ENCODE measurements at regions not wholly inside any gene's neighbourhood (a gene's known extent, or its start where the extent isn't known, plus 50 kb on each side); places are given as distances from the start of the nearest gene placed in this dataset.
A peak's percentile ranks its signal among the peaks of the same experiment; 100 is the strongest.

DNA sequence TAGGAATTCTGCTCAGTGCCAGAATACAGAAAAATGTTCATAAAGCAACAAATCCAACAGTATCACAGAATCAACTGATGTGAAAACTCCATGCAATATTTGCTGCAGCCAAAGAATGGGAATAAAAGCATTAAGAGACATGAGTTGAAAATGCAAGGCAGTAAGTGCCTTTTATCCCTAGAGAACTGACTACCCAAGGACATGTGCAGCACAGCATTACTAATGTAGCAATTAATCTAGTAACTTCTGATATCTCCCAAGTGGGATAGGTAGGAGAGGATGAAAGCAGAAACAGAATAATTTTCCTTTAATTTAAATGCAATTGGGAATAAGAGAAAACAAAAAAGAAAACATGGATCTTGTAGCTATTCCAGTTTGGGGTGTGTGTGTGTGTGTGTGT, 497.5 kb upstream of the CBLB start:
- no peak for DNase-seq

DNA sequence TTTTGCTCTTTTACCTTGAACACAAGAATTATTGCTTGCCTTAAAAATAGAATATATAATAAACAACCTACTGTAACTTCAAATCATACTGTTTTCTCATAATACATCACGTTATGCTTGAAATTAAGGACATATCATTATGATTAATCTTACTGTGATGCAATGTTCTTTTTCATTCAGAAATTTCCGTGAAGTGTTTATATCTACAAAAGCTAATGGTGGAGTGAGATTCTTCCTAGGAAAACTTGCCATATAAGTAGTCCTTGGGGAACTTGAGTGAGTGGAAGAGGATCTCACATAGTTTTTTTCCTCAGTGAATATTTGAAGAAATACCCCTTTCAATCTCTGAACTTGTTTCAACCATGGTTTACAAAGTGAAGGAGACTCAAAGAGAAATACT, 498.7 kb upstream of the CBLB start:
- DNase-seq, result no peak

DNA sequence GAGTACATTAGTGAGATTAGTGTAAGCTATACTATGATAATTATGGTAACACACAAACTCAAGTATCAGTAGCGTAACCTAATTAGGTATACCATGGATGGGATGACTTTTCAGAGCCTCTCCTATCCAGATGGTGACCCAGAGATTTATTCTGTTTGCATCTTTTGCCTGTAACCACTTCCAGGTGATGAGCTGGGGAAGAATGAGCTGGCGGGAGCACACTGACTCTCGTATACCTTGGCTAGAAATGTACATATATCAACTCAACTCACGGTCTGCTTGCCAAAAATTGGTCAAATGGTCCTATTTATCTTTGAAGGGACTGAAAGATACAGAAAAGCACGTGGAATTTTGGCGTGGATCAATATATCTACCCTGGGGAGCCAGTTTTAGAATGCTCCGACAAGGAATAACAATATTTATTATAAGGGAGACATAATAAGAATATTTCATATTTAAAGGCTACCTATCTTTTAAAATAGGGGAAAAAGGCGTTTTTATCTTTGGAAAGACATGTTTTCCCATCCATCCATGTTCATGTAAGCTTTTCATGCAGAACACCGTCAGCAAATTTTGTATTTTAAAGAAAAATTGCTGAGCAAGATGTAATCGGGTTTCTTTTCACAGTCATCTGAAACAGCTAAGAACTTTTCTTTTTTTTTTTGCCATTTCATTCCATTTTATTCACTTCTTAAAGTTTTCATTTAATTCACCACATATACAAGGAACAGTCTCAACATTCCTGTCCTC, 502.6 kb upstream of the CBLB start:
- no peak for DNase-seq

DNA sequence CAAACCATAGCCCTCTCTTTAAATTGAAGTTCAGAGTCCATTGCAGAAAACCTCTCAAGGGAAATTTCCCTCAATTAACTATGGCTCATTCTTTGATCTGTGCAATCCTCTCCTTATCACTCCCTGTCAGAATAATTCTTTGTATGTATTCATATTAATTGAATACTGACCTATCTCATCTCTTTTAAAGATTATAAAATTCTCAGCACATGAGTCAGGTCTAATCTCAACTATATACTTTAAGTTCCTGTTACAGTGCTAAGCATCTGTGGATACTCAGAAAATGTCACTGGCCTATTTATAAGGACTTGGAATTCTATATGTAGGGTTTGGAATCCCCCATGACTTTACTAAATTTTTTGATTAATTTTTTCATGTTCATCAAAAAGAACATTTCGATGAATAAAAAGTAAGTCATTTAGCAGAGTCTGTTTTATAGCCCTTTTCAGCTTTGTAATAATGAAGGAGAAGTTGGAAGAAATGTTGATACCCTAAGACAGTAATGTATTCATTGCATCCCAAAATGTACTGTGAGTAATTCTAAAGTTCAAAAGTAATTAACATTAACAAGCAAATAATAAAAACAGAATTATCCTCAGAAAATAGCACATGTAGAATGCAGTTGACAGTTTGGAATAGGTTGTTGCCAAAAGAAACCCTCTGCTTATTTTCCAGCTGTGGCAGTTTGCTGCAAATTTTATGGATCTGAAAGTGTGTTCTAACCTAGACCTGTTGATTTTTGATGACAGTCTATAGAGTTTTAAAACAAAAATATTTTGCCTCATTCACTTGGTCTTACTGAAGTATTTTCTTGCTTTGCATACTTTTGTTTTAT, 503.4 kb upstream of the CBLB start:
- DNase-seq, result no peak

DNA sequence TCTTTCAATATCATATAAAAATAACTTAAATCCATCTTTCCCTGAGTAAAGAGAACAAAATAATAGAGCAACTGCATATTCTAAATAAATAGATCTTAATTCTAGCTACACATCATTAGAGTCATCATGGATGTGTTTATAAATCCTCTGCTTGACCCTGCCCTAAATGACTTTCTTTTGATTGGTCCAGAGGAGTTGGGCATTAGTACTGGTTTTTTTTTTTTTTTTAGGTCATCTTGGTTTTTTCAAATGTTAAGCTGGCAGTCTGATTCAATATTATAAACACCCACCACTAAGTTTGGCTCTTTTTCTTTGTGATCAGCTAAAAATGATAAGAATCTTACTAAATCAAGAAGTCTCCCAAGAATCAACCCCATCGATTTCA, 504.0 kb upstream of the CBLB start:
- DNase-seq, result no peak

DNA sequence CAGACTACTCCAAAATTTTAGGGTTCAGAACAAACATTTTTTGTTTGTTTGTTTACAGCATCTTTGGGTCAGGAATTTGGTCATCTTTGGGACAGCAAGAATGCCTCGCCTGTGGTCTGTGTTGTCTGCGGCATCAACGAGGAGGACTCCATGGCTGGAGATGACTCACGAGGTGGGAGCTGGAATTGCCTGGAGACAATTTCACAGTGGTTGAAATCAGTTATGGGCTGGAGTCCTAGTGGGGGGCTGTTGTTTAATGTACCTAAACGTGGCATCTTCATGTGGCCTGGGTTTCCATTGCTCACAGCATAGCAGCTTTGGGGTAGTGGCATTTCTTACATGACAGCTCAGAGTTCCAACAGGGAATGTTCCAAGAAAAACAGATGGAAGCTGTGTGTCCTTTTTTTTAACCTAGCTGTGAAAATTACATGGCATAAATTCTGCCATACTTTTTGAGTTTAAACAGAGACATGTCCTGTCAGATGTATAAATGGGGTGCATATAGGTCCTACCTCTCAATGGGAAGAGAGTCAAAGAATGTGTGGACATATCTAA, 507.3 kb upstream of the CBLB start:
- DNase-seq, result no peak

DNA sequence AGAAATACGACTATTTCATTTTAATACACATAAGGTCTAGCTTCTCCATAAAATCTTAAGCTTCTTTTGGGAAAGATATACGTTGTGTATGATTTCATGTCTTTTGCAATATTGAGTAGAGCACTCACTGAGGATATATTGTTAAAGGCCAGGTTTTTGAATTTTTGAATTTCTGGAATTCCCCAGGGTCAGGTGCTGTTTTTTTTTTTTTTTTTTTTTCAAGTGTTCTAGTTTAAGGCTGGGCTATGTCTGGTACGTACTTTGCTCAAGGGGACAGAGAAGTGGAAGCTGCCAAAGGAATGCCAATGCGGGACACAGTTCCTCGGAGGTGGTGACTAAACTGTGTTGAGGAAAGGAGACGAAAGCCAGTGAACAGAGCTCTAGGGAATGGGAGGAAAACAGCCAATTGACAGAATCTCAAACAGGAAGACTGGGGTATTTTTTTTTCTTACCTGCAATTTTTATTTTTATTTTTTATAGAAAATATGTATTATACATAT, 510.5 kb upstream of the CBLB start:
- no peak for DNase-seq

DNA sequence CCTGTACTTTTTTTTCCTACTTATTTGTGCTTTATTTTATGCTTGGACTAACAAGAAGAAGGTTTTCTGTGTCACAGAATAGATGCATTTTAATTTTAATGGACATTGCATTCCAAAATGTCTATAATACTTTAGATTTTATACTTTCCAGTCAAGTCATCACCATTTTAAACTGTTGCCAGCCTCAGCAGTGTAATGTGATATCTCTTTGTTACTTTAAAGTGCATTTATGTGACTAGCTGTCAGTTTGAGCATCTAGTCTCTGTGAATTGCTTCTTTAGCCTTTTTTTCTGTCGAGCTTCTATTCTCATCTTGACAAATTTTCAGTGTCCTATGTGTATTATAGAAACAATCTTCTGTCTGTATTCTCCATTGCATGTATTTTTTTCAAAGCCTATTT, 511.4 kb upstream of the CBLB start:
- no peak for DNase-seq

DNA sequence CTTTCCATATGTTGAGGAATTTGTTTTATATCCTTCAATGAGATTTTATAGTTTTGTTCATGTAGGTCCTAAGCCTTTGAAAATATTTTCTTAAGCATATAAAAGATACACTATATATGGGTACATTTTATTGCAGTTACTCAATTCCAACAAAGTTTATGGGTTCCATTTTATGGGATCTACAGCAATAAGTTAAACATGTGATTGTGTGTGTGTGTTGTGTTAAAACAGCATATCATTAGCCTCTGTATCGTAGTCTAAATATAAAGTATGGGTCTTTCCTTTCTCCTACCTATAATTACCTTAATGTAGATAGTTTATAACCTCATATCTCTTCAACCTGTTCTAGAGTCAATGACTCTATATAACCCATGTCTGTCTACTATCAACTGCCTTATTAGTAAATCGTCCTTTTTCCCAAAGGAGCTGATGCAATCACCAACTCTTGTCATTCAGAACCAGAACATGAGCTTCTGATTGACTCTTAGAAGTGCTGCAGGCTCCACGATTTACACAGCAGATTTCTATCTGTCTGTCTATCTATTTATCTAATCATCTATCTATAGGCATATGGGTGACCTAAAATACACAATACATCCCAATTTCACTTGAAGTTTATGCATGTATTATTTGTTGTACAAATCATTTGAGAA, 512.6 kb upstream of the CBLB start:
- no peak for DNase-seq

DNA sequence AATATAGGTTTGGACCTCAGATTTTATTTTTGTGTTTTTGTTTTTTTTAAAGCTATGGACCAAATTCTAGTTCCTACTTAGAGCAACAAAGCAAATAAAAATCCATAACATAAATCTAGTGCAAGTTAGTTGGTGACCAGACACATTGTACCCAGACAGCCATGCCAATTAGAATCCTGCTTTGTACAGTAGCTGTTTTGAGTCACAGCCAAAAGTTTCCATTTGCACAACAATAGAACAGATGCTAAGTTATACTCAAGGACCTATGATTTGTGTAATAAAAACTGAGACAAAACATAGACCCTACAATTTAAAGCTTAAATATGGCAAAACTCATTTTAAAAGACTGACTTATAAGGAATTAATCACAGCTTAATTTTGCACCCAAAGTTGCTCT, 513.1 kb upstream of the CBLB start:
- peak; percentile 5 for DNase-seq

DNA sequence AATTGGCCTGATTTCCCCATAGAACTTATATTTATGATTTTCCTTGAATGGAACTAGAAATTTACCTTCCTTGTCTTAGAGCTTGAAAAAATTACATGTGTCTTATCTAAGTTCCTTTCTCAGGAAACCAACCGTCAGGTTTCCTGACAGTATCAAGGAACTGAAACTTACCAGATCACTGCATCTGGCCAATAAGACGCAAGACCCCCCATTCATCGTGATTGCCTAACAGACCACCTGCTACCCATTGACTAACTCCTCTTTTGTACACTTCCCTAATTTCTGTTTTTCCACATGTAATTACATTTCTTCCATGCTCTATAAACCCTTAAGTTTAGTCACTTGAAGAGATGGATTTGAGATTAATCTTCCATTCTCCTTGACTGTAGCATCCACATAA, 517.2 kb upstream of the CBLB start:
- DNase-seq, result no peak

DNA sequence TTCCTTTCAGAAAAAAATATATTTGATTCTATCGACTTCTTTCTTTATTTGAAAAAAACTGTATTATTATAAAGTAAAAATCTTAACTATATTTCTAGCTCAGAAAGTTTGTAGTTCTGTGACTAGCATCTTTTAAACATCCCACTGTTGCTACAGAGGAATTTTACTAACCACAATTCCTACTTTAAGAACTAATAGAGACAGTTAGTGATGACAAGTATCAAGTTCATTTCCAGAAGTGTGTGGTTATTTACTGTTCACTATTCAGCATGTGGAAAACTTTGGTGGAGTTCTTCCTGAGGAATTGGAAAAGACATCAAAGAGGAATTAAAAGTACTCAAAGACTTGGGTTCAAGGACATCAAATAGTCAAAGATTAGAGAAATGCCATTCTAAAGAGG, 524.1 kb upstream of the CBLB start:
- DNase-seq, result no peak

DNA sequence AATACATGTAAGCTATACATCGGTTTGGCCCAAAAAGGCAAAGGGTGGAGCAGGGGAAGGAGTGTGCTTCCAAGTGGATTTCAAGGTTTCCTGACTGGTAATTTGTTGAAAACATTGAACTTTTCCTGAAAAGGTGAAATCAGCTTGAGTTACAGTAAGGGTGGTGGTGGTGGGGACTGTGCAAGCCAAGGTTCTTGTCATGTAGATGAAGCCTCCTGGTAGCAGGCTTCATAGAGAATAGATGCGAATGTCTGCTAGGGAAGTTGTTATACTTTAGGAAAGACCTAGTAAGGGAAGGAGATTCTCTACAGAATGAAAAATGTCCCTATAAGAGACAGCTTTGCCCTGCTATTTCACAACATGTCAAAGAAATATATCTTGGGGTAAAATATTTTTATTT, 528.2 kb upstream of the CBLB start:
- DNase-seq, result no peak

DNA sequence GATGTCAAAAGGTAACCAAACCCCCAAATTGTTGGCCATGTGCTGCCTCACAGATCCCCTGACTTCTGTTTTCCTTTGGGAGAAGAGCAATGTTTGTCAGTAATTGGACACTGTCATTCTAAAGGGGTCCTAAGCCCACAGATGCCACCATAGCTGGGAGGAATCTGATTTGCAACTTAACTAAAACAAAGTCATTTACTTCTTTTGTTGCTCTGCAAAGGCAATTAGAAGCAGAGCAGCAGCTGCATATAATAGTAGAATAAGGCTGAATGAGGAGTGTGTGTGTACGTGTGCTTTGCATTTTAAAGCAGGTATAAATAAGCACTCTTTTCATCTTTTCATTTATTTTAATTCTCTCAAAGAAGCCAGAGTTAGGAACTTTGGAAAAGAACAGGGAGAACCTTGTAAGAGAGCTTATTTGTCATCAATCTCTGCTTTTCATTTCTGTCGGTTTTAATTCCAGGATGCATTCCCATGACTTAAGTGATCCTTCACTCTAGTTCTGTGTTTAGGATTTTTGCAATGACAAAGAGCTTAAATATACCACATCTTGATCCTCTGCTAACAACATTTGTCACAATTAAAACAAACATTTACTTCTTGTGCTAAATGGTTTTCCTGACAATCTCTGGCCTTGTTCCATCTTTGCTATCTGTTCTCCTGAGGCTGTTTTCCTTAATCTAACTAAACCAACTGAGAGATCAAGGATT, 530.2 kb upstream of the CBLB start:
- DNase-seq, result no peak

DNA sequence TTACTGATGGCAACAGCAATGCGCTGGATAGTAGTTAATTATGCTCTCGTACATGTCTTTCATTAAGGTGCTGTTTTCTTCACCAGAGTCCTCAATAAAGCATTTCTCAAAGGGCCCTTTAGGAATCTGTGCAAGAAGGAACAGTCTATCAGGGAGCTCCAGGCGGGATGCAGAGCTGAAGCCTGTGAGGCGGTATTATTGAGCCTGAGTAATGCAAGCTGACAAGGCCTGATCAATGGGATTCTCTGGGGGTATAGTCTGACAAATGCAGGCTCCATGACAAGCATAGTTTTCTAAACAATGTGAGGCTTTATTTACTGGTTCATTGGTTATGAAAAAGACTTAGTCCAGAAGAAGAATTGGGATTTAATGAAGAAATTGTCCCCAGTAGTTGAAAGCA, 530.9 kb upstream of the CBLB start:
- DNase-seq, result no peak

DNA sequence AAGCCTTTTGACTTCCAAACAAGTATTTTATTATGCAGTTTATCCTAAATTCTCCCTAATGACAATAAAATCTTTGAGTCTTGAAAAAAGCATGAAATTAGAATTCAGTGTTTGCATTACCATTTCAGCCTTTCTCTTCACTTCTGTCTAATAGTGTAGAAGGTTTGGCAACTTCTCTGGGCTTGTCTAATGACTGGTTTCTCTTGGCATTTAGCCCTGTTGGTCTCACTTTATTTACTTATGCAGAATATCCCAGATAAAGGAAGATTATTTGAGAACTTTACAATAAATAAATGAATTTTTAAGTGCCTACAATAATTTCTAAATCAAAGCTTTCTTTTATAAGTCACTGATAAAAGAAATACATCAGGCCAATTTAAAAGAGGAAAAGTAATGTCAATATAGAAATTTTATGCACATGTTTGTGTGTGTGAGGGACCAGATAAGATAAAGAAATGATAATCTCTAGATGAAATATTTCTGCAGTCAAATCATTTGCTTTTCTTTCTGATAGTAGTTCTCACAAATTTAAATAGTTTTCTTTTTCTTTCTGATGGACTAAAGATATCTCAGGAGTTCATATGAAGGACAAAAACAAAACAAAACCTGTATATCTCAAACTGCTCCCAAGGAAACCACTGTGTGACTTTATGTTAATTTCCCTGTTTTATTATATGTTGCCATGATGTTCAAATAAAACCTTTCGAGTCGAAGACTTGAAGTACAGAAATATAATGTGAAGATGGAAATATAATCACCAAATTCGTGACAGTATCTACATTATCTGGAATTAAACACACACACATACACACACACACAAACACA, 533.1 kb upstream of the CBLB start:
- no peak for DNase-seq

DNA sequence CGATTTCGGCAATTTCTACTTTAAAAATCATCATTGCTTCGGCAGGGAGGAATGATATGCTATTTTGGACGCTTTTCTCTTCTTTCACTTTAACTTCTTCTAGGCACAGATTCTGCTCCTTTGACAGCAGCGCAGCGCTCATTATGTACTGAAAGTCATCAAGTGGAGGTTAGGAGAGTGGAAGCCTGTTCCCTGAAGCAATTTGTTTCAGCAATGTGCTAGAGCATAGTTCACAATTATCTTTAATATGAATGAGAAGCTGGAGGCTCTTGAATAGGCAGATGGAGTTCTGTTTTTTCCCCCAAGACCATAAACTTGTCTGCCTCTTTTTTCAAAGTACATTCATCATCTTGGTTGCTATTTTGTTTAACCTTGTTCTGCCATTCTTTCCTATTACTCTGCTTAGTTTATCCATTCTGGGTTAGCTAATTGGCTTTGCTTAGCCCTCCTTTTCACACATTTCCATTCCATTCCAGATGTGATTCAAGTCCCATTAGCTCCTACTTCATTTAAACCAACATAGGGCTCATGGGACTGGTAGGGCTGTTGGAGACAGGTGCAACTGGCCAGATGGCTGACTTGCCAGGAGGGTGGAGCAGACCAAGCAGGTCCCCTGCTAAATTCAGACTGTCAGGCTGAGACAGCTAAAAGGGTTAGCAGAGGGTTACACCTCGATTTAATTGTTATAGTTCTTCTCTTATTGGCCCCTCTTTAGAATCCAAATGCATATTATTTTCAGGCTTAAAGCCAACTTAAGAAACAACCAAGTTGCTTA, 534.7 kb upstream of the CBLB start:
- DNase-seq, result no peak

DNA sequence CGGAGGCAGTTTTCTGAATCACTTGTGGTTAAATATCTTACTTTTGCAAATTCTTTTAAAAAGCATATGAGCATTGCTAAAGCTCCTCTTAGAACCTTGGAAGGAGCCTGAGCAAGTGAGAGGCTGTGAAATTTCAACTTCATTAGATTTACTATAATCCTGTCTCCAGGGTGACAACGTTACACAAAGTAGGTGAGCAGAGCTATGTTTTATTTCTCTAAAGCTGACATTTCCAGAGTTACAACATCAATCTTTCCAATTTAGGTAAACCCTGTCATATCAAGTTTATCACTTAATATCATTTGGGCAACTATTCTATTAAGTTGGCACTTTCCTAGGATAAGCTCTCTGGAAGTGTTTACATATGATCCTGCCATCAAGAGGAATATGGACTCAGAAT, 544.9 kb upstream of the CBLB start:
- no peak for DNase-seq

DNA sequence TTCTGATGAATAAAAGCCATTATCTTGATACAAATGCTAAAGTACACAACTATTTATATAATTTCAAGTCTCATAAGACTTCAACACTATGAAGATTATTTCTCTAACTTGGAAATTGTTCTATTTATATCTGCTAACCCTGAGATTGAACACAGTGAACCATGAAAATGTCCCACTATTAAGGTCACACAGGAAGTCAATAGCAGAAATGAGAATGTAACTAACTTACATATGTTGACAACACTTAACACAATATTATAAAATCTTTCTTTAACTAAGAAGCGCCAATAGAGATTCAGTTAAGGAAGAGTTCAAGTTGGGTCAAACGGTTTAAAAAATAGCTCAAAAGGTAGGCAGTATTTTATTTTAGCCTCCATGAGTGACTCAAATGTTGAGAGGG, 551.8 kb upstream of the CBLB start:
- no peak for DNase-seq

DNA sequence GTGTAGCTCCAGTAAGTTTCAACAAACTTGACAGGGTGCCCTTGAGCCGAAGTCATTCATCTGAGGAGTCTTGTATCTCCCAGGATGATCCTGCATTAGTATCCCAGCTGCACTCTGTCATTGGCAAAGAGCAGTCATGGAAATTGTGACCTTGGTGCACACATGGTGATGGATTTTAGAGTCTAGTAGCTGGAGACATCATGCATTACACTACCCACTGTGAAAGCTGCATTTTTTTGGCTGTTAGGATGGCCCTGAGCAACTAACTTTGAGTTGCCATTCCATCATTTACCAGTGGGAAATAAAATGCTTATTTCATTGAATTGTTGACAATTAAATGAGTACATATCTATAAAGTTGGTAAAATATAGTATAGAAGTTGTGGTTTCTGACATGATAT, 552.6 kb upstream of the CBLB start:
- DNase-seq, result no peak

DNA sequence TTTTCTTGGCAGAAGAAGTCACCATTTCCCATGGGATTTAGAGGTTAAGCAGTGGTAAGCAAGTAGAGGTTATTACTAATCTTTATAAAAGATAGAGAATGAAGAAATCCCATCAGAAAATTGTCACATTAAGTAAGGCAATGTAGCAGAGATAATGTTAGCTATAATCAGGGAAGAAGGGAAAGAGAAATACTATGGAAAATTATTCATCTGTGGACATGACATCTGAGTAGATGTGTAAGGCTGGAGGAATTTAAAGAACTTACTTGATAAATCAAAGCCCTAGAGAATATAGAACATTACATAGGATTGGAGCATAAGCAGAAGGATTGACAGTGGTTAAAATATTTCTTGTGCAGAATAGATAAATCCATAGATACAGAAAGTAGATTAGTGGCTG, 553.1 kb upstream of the CBLB start:
- DNase-seq, result no peak
